ENCODE measurements at regions not wholly inside any gene's neighbourhood (a gene's known extent, or its start where the extent isn't known, plus 50 kb on each side); places are given as distances from the start of the nearest gene placed in this dataset.

DNA sequence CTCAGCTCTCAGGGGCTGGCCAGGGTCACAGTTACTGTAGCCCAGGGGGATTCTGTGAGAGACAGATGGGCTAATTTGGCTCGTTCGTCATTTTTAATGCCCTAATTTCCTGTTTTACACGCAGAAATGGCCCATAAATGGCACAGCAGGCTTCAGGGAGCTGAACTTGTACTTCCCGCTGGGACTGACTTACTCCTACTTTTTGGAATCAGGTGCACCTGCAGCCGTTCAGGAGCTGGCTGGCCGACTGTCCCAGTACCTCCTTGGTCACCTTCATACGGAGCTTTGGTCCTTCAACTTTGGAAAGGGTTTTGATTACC lies 62.4 kb upstream of the URI1 start:
- Histone ChIP-seq H3K27me3 (peaks cover 0 to 33% (median 0%) of the 10 kb centered on the region in 4 donors), H3K4me3 (no peak overlapping the region), H3K9me3 (no peaks in the 10 kb centered on the region), H3K27ac (replicated peaks in 1 of 4) (no peak overlapping the region), H3K4me1 (peaks cover 2 to 16% (median 11%) of the 10 kb centered on the region in 4 donors), H3K36me3 (no peaks in the 10 kb centered on the region)
- 75% methylated on average over 7 of the region's 7 CpGs for WGBS
- TF ChIP-seq POLR2A (IDR thresholded peaks at IDR 0.05; ENCODE audit: low read depth) (no peak), POLR2AphosphoS5 (IDR thresholded peaks at IDR 0.05) (no peak), EP300 (IDR thresholded peaks at IDR 0.05) (no peak)
- TF ChIP-seq, protein P1, sequence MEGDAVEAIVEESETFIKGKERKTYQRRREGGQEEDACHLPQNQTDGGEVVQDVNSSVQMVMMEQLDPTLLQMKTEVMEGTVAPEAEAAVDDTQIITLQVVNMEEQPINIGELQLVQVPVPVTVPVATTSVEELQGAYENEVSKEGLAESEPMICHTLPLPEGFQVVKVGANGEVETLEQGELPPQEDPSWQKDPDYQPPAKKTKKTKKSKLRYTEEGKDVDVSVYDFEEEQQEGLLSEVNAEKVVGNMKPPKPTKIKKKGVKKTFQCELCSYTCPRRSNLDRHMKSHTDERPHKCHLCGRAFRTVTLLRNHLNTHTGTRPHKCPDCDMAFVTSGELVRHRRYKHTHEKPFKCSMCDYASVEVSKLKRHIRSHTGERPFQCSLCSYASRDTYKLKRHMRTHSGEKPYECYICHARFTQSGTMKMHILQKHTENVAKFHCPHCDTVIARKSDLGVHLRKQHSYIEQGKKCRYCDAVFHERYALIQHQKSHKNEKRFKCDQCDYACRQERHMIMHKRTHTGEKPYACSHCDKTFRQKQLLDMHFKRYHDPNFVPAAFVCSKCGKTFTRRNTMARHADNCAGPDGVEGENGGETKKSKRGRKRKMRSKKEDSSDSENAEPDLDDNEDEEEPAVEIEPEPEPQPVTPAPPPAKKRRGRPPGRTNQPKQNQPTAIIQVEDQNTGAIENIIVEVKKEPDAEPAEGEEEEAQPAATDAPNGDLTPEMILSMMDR (IDR thresholded peaks at IDR 0.05), result no peak
- intact Hi-C loops (cut with DNase I), result no loop called here
- DNase-seq (ENCODE audit: extremely low spot score), result no peak

DNA sequence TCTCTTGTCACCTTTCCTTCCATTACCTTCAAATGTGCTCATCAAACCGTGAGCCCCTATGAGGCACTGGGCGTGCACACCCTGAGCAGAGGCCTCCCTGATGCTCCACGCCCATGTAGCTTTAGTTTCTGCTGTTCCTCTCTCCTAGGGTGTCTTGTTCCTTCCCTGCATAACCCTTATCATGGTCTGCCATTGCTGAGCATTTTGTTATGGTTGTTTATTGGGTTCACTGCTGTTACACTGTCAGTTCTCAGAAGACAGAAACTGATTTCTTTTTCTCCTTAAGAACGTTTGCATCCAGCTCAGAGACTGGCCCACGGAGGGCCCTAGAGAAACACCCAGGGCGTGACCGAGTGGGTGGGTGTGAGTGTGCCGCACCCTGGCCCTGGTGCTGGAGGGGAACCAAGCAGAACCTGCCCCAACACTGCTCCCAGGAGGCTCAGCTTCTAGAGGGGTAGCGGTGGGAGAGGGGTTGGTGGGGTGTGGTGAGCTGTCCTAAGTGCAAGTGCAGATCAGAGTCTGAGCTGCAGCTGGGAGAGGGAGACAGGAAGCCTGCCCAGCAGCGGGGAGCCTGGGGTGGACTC lies 61.4 kb upstream of the URI1 start:
- Histone ChIP-seq H3K27me3 (peaks cover 0 to 42% (median 0%) of the 10 kb centered on the region in 4 donors), H3K9me3 (no peaks in the 10 kb centered on the region), H3K36me3 (no peaks in the 10 kb centered on the region), H3K4me1 (peaks cover 0 to 7% (median 1%) of the 10 kb centered on the region in 4 donors), H3K4me3 (no peak overlapping the region), H3K27ac (replicated peaks in 1 of 4) (no peak overlapping the region)
- intact Hi-C loops (cut with DNase I), result no loop called here
- DNase-seq (ENCODE audit: extremely low spot score), result no peak
- WGBS, result 72% methylated on average over 10 of the region's 10 CpGs
- TF ChIP-seq, protein P1 (IDR thresholded peaks at IDR 0.05), result no peak
- TF ChIP-seq POLR2A (IDR thresholded peaks at IDR 0.05; ENCODE audit: low read depth), result no peak
- TF ChIP-seq EP300 (IDR thresholded peaks at IDR 0.05), result no peak
- no peak for TF ChIP-seq POLR2AphosphoS5 (IDR thresholded peaks at IDR 0.05)

DNA sequence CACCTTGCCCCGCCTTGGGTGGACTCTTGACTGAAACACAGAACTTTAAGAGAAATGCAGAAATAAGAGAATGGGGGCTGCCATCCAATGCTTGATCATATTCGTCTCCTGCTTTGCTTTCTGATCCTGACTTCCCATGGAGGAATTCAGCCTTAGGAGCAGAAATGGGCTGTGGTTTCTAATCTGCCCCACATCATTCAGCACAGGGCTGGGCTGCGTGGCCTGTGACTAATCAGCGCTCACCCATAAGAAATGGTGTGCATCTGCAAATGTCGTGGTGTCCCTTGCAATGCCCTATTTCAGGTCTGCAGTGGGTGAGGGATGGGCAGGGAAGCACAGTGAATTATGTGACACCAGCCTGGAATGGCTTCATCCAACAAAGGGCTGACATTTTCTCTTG lies 60.7 kb upstream of the URI1 start:
- Histone ChIP-seq H3K4me3 (no peak overlapping the region), H3K27me3 (peaks cover 0 to 48% (median 0%) of the 10 kb centered on the region in 4 donors), H3K27ac (replicated peaks in 1 of 4) (no peak overlapping the region), H3K36me3 (no peaks in the 10 kb centered on the region), H3K4me1 (no peaks in the 10 kb centered on the region), H3K9me3 (no peaks in the 10 kb centered on the region)
- no peak for TF ChIP-seq POLR2A (IDR thresholded peaks at IDR 0.05; ENCODE audit: low read depth)
- no peak for TF ChIP-seq EP300 (IDR thresholded peaks at IDR 0.05)
- TF ChIP-seq POLR2AphosphoS5 (IDR thresholded peaks at IDR 0.05), result no peak
- TF ChIP-seq, protein P1 (IDR thresholded peaks at IDR 0.05), result no peak
- DNase-seq (ENCODE audit: extremely low spot score), result no peak
- 91% methylated on average over 5 of the region's 5 CpGs for WGBS
- intact Hi-C loops (cut with DNase I), result no loop called here

DNA sequence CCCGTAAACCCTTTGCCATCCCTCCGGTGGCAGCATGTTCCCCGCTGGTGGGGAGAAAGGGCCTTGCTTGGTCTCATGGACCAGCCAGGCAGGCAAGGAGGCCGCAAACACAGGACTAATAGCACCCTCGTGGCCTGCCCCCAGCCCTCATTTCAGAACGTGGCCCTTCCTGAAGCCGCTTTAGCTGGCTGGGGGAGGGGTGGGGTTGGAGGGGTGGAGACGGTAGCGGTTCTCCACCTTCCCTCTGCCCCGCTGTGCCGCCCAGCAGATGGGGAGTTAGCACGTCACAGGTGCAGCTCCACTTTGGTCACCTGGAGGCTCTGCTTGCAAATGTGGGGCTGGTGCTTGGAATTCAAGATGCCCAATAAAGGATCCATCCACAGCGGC lies 59.3 kb upstream of the URI1 start:
- 82% methylated on average over 2 of the region's 13 CpGs for WGBS
- Histone ChIP-seq H3K27ac (replicated peaks in 1 of 4) (no peak overlapping the region), H3K4me3 (no peak overlapping the region), H3K9me3 (no peaks in the 10 kb centered on the region), H3K27me3 (peaks cover 0 to 48% (median 0%) of the 10 kb centered on the region in 4 donors), H3K36me3 (no peaks in the 10 kb centered on the region), H3K4me1 (peaks cover 0 to 4% (median 0%) of the 10 kb centered on the region in 4 donors)
- intact Hi-C loops (cut with DNase I), result no loop called here
- no peak for TF ChIP-seq POLR2A (IDR thresholded peaks at IDR 0.05; ENCODE audit: low read depth)
- TF ChIP-seq POLR2AphosphoS5 (IDR thresholded peaks at IDR 0.05), result no peak
- TF ChIP-seq EP300 (IDR thresholded peaks at IDR 0.05), result no peak
- TF ChIP-seq, protein P1 (IDR thresholded peaks at IDR 0.05), result no peak
- DNase-seq (ENCODE audit: extremely low spot score), result no peak

DNA sequence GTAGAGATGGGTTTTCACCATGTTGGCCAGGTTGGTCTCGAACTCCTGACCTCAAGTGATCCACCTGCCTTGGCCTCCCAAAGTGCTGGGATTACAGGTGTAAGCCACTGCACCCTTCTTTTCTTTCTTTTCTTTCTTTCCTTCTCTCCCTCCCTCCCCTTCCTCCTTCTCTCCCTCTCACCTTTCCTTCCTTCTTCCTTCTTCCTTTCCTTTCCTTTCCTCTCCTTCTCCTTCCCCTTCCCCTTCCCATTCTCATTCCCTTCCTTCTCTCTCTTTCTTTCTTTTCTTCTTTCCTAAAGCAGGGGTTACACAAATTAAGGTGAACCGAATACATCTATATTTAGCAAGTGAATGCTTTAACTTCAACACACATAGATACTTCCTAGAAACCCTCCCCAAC lies 58.0 kb upstream of the URI1 start:
- no peak overlapping the region for H3K27ac ChIP-seq (replicated peaks in 1 of 4)
- WGBS, result 89% methylated on average over 2 of the region's 2 CpGs
- intact Hi-C loops (cut with DNase I), result no loop called here
- no peak for DNase-seq (ENCODE audit: extremely low spot score)
- no peak for TF ChIP-seq POLR2A (IDR thresholded peaks at IDR 0.05; ENCODE audit: low read depth)
- TF ChIP-seq EP300 (IDR thresholded peaks at IDR 0.05), result no peak
- no peak for TF ChIP-seq POLR2AphosphoS5 (IDR thresholded peaks at IDR 0.05)
- TF ChIP-seq, protein P1 (IDR thresholded peaks at IDR 0.05), result no peak
- H3K4me1 ChIP-seq, result peaks cover 0 to 4% (median 0%) of the 10 kb centered on the region in 4 donors
- H3K36me3 ChIP-seq, result no peaks in the 10 kb centered on the region
- no peaks in the 10 kb centered on the region for H3K9me3 ChIP-seq
- no peak overlapping the region for H3K4me3 ChIP-seq
- H3K27me3 ChIP-seq, result peaks cover 0 to 44% (median 0%) of the 10 kb centered on the region in 4 donors

Measured in esophagus muscularis mucosa (tissue), 4 donors.